Left ventricle myocardium inferior (tissue), 1 donor: ENCODE measurements at regions not wholly inside any gene's neighbourhood (a gene's known extent, or its start where the extent isn't known, plus 50 kb on each side); places are given as distances from the start of the nearest gene placed in this dataset.

ENCODE experiments used
- DNase-seq: peaks from one replicate; pipeline ENCODE4 v3.0.0-alpha.2; 2020
- H3K27ac ChIP-seq: fragments of 200-600 bp; replicated peaks from 2 replicates; pipeline ENCODE4 v1.8.0; 2021
- H3K27me3 ChIP-seq: fragments of 200-600 bp; 2 replicates; pipeline ENCODE4 v1.8.0; 2021; ENCODE audit warnings: low read depth
- H3K36me3 ChIP-seq: fragments of 200-600 bp; 2 replicates; pipeline ENCODE4 v1.8.0; 2021
- H3K4me1 ChIP-seq: fragments of 200-600 bp; 2 replicates; pipeline ENCODE4 v1.8.0; 2021
- H3K4me3 ChIP-seq: fragments of 200-600 bp; 2 replicates; pipeline ENCODE4 v1.8.0; 2021; ENCODE audit warnings: mild to moderate bottlenecking, moderate library complexity
- H3K9me3 ChIP-seq: fragments of 200-600 bp; replicated peaks from 2 replicates; pipeline ENCODE4 v1.8.0; 2021
- CTCF ChIP-seq: fragments of 200-600 bp; IDR thresholded peaks from 2 replicates; pipeline ENCODE4 v1.8.0; 2021; ENCODE audit warnings: antibody characterized with exemption, mild to moderate bottlenecking, borderline replicate concordance
- intact Hi-C: fragments of 100-400 bp; cut with micrococcal nuclease; formaldehyde crosslinking; loops from one replicate; pipeline ENCODE4 v1.11.0; 2022
- donor health status: DM: no; HTN: yes; CAD: no; lungs with severe emphysema.

GRCh38 chr10:107579970-107580369 is 415.5 kb upstream of the SORCS1 start:
- Histone ChIP-seq H3K27ac (no peak overlapping the region), H3K4me3 (no peak overlapping the region), H3K9me3 (peaks cover under 1% of the 10 kb centered on the region), H3K36me3 (no peaks in the 10 kb centered on the region), H3K27me3 (no peaks in the 10 kb centered on the region), H3K4me1 (peaks cover 11% of the 10 kb centered on the region)
- TF ChIP-seq CTCF: no peak
- intact Hi-C loops: no loop called here
- DNase-seq: no peak

DNA sequence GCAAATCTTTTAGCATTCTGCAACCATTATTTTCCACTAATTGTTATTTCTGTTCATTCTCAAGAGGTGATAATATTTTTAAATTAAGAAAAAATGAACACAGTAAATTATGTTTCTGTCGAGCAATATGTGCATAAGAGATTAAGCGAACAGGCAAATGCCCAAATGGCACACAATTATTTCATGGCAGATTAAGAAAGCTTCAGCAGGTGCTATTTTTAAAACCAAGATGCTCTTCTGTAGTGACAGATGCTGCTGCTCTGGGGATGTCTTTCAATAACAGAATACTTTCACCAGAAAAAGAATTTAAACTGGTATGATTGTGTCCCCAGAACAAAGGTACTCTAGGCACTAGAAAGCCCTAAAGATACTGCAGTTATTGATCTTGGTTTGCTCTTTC is 412.7 kb upstream of the SORCS1 start:
- Histone ChIP-seq H3K4me1 (peaks cover 11% of the 10 kb centered on the region), H3K9me3 (no peaks in the 10 kb centered on the region), H3K36me3 (no peaks in the 10 kb centered on the region), H3K4me3 (no peak overlapping the region), H3K27ac (no peak overlapping the region), H3K27me3 (no peaks in the 10 kb centered on the region)
- no peak for TF ChIP-seq CTCF
- intact Hi-C loops: no loop called here
- DNase-seq: no peak

DNA sequence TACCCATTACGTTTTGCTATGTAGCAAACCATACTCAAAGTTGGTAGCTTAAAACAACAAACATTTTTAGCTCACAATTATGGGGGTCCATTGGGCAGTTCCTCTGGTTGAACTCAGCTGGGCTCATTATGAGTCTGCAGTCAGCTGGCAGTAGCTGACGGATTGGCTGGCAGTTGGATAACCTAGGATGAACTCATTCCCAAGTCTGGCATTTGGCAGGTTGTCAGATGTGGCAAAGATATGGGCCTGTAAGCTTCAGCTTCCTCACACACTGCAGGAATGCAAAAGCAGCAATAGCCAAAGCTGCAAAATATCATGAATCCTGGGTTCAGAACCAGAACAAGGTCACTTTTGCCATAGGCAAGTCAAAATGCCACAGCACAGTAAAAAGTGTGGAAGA is 412.2 kb upstream of the SORCS1 start:
- no peak overlapping the region for H3K27ac ChIP-seq
- intact Hi-C loops: no loop called here

DNA sequence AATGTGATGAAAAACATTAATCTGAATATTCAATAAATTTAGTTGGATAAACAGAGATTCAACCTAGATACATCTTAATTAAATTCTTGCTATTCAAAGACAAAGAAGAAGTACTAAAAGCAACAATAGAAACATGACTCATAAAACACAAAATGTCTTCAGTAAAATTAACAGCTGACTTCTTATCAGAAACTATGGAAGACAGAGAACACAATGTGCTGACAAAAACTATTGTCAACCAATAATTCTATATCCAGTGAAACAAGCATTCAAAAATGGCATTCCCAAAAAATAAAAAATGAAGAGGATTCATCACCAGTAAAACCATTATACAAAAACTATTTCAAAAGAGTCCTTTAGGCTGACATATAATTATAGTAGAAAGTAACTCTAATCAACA is 400.5 kb upstream of the SORCS1 start:
- Histone ChIP-seq H3K36me3 (no peaks in the 10 kb centered on the region), H3K27me3 (no peaks in the 10 kb centered on the region), H3K4me1 (no peaks in the 10 kb centered on the region), H3K9me3 (peaks cover 34% of the 10 kb centered on the region), H3K4me3 (no peak overlapping the region), H3K27ac (no peak overlapping the region)
- TF ChIP-seq CTCF: no peak
- DNase-seq: no peak
- intact Hi-C loops: no loop called here

More for the DNA sequence above, 412.2 kb upstream of the SORCS1 start:
- Histone ChIP-seq H3K36me3 (no peaks in the 10 kb centered on the region), H3K4me3 (no peak overlapping the region), H3K9me3 (no peaks in the 10 kb centered on the region), H3K27me3 (no peaks in the 10 kb centered on the region), H3K4me1 (peaks cover 11% of the 10 kb centered on the region)
- no peak for TF ChIP-seq CTCF
- no peak for DNase-seq

DNA sequence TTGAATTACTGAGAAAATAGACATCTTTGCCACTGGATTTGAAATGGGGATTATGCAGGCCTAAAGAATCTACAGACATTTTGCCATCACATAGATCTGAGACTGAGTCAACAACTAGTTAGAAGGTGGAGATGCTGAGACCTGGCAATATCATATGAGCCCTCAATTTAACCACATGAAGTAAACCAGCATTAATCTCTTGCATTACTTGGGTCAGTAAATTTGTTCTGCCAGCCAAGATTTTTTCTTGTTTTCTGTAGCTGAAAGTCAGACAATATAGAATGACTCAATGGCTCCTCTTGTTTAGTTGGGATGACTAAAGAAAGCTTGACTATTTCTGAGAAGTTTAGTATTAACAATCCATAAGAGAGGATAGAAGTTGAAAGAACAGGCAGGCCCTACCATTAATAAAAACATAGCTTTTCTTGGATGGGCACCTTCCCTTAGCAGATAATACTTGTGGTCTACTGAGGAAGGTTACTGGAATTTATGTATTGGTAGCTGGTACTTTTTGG is 396.7 kb upstream of the SORCS1 start:
- DNase-seq: no peak
- Histone ChIP-seq H3K27me3 (no peaks in the 10 kb centered on the region), H3K36me3 (no peaks in the 10 kb centered on the region), H3K4me1 (no peaks in the 10 kb centered on the region), H3K9me3 (peaks cover 24% of the 10 kb centered on the region), H3K27ac (no peak overlapping the region), H3K4me3 (no peak overlapping the region)
- intact Hi-C loops: no loop called here
- no peak for TF ChIP-seq CTCF

DNA sequence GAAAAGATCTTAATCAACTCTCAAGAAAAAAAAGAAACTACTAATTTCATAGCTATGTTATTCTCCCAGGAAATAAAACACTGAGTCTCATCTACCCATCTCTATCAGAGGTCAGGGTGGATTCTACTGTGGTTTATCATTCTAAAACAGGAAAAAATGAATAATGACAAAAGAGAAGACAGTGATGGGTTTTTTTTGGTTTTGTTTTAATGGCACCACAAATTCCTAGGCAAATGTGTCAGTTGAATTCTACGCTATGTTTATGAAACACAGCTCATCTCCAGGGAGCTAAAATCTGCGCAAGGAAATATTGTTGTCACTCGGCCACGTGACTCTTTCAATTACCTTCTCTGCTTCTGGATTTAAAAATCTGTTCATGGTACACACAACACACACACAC is 393.4 kb upstream of the SORCS1 start:
- no peak for TF ChIP-seq CTCF
- H3K27me3 ChIP-seq: no peaks in the 10 kb centered on the region
- no peak for DNase-seq
- intact Hi-C loops: no loop called here
- H3K4me1 ChIP-seq: no peaks in the 10 kb centered on the region
- no peak overlapping the region for H3K4me3 ChIP-seq
- H3K27ac ChIP-seq: no peak overlapping the region
- H3K9me3 ChIP-seq: no peaks in the 10 kb centered on the region
- H3K36me3 ChIP-seq: no peaks in the 10 kb centered on the region
